DND-41 (cell line): ENCODE measurements at regions not wholly inside any gene's neighbourhood (a gene's known extent, or its start where the extent isn't known, plus 50 kb on each side); places are given as distances from the start of the nearest gene placed in this dataset.

ENCODE experiments used
- CTCF ChIP-seq: IDR thresholded peaks from 2 replicates; pipeline ENCODE4 v1.5.1; 2012; ENCODE audit warnings: borderline replicate concordance, low read length, moderate library complexity, mild to moderate bottlenecking; ENCODE audit not compliant: poor library complexity, severe bottlenecking; ENCODE audit errors: extremely low read depth
- EZH2 ChIP-seq: IDR thresholded peaks from 3 replicates; pipeline ENCODE4 v1.6.1; 2012; ENCODE audit warnings: borderline replicate concordance, low read depth, mild to moderate bottlenecking, moderate library complexity, low read length, inconsistent platforms; ENCODE audit not compliant: severe bottlenecking

GRCh38 chr15:70530503-70530902 lies 232.9 kb downstream of the UACA start:
- no peak for TF ChIP-seq CTCF
- TF ChIP-seq EZH2 = no peak
